HG02852 (cell line): ENCODE measurements at regions not wholly inside any gene's neighbourhood (a gene's known extent, or its start where the extent isn't known, plus 50 kb on each side); places are given as distances from the start of the nearest gene placed in this dataset.

Experiments
- ATAC-seq: cut with Tn5 transposase; IDR thresholded peaks from one replicate; pipeline ENCODE4 v1.9.1; 2021; ENCODE audit warnings: mild to moderate bottlenecking, moderate library complexity; ENCODE audit not compliant: unreplicated experiment

DNA sequence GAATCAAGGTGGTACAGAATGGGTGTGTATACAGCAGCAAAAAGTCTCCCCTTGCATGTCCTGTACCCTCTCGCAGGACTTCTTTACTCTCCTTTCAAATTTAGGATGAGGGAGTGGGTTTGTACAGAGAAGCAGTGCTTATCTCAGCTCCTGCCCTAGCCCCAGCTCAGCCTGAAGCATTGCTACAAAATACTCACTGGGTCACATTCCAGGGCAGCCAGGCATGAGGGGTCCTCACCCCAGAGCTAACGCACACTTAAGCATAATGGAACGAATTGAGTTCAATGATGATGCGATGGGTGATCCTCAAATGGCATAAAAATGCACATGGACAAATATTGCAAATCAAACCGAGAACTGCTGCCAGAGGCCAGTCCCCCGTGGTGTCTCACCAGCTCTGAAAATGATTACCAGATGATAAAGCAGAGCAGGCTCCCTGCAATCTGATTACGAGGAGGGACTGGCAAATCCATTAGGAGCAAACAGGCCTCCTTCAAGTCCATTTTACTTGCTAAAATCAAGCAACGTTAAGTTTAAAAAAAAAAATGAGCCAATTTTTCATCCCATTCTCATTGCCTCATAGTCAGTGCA, 231.6 kb upstream of the TAS2R1 start:
- ATAC-seq = no peak

DNA sequence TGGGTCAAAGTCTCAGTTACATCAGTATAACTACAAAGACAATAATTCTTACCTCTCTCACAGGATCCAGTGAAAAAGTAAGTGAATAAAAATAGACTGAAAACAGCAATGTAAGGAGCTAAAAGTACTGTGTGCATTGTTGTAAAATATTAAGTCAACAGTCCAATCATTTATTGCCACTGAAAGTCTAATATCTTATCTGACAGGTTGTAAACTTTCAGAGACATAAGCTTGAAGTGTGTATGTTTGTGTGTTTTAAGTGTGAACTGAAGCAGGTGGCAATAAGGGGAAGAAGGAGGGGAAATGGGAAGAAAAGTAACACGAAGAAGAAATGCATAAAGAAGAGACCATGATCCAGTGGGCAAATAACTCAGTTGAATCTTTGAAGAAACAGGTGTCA, 229.7 kb upstream of the TAS2R1 start:
- ATAC-seq = no peak

GRCh38 chr5:9858043-9858442, 227.9 kb upstream of the TAS2R1 start:
- ATAC-seq = no peak

DNA sequence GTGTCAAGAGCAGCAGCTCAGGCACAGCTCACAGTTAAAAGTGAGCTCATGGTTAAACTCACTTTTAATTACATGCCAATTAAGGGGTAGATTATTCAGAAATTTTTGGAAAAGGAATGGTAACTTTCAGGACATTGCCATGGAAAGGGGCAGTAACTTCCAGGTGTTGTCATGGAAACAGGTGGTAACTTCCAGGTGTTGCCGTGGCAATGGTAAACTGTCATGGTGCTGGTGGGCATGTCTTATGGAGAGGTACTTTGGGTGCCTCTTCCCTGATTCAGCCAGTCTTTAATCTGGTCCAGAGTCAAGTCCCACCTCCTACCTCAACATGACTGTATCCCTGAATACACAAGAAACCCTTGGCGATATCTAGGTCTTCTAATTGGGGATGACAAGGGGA, 223.2 kb upstream of the TAS2R1 start:
- no peak for ATAC-seq

- no peak for ATAC-seq
Observed at GRCh38 chr5:9852671-9853070, 222.5 kb upstream of the TAS2R1 start.

GRCh38 chr5:9851458-9851857, 221.3 kb upstream of the TAS2R1 start:
- no peak for ATAC-seq

GRCh38 chr5:9850456-9850855, 220.3 kb upstream of the TAS2R1 start:
- ATAC-seq = no peak

DNA sequence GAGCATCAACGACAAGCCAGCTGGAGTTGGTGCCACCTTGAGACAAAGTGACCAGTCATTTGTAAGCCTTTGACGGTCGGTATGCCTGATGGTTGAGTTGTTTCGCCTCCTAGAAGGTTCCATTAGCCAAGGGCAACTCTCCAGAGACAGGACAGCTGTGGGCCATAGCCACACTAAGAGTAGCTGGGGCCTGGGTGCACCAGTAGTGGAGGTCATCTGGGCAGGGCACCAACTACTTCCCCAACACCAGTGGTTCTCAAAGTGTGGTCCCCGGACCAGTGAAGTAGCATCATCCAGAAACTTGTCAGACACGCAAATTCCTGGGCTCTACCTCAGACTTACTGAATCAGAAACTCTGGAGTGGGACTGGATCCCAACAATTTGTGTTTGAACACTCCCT, 217.5 kb upstream of the TAS2R1 start:
- ATAC-seq = no peak

GRCh38 chr5:9845185-9845584, 215.0 kb upstream of the TAS2R1 start:
- no peak for ATAC-seq

DNA sequence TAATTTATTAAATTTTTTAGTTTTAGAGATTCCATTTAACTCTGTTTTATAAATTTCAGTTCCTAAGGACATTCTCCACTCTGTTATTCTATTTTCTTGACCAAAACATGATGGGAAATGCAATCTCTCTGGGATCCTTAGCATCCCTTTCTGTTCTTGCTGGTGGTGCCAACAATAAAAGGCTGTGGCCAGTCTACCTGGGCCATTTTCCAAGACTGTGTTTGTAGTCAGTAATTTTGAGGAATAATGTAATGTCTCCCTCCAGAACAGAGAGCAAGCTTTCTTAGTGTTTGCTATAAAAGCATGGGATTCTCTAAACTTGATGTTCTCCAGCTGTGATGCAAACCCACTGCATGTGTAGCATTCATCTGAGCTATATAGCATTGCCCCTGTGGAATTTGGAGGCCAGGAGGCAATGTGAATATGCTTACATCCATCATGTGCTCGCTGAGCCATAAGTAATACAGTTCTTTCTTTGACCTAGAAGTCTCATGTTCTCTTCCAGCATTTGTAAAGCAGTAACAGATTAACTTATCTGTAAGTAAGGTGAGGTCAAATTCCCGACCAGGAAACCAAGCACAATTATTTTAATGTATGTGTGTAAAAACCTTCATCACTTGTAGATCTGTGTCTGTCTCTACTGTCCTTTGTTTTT, 211.5 kb upstream of the TAS2R1 start:
- ATAC-seq = no peak

DNA sequence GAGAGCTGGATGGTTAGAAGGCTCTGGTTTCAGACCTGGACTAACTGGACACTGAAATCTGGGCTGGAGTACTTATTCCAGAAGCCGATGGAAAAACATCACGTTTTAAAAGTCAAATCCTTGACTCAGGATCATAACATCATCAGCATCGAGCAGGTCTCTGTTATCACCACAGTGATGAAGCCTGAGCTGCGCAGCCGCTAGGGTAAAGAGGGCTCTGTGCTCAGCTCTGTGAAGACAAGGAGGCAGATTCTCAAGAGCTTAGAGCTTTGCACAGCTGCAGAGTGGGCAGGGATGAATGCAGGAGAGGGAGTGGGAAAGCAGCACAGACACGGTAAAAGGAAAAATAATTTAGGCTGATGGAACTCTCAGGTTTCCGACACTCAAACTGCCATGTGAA, 208.8 kb upstream of the TAS2R1 start:
- ATAC-seq = no peak

- no peak for ATAC-seq
Observed at GRCh38 chr5:9834871-9835770, 205.0 kb upstream of the TAS2R1 start.

- no peak for ATAC-seq
Observed at GRCh38 chr5:9833871-9834270, 203.7 kb upstream of the TAS2R1 start.

DNA sequence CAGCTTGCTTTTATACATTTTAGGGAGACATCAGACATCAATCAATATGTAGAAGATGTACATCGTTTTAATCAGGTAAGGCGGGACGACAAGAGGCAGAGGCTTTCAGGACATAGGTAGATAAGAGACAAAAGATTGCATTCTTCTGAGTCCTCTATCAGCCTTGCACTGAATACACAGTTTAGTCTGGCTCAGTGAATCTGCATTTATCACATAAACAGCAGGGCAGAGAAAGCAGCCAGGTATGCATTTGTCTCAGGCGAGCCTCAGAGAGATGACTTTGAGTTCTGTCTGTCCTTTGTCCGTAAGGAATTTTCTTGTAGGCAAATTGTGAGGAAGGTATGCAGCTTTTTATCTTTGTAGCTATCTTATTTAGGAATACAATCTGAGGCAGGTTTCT, 202.8 kb upstream of the TAS2R1 start:
- ATAC-seq = no peak

GRCh38 chr5:9831823-9832222, 201.7 kb upstream of the TAS2R1 start:
- no peak for ATAC-seq

DNA sequence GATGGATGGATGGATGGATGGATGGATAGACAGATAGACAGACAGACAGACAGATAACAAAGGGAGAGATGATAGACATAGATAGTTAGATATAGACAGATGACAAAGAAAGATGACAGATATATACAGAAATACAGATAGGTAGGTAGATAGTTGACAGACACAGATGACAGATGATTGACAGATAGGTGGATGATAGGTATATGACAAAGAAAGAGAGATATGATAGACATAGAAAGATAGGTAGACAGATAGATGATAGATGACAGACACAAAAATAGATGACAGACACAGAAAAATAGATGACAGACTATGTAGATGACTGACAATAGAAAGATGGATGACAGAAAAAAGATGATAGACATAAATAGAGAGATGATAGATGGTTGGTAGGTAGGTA, 200.0 kb upstream of the TAS2R1 start:
- ATAC-seq = no peak

- ATAC-seq = no peak
Observed at GRCh38 chr5:9829621-9830020, 199.5 kb upstream of the TAS2R1 start.

DNA sequence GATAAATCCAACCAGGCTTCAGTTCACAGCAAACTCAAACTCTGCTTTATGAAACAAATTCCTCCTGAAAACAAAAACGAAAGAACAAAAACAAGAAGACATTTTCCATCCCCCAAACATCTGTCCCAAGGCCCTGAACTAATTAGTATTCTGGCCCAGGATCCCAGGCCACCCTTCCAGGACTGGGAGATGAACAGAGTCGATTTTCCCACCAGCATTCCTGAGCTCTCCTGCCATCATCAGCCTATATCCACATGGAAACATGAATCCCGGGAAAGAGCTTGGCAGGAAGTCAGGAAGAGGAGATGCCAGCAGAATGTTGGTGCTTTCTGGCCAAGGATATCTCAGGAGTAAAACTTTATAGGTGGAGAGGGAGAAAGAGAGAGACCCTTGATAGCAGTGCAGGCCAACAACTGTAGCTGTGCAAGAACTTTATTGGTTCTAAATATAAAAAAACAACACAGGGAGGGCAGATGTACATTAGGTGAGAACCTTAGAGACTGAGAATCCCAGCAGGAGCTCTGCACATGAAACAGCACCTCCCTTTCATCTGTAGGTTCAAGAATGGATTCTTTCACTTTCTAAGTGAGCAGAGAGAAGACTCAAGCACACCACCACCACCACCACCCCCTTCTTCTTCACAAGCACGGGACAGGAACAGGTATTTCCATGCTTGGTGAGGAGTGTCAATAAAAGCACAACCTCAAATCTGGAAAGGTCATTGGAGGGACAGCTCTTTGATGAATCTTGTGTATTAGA, 190.7 kb upstream of the TAS2R1 start:
- no peak for ATAC-seq

DNA sequence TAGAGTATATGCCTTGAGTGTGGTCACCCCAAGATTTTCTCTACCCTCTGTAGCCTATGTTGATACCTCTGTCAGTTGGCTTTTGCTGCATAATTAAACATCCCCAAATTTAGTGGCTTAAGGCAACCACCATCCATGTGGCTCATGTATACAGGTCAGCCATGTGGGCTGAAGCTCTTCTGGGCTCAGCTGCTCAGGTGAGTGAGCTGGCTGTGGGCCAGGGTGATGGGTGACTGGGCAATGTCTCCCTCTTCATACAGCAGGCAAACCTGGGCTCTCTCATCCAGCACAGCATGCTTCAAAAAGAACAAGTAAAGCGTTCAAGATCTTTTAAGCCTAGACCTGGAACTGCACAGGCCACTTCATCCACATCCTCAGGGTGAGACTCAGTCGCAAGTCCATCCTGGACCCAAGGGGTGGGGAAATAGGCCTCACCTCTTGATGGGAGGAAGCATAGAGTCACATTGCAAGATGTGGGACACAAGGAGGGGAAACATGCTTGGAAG, 188.2 kb upstream of the TAS2R1 start:
- no peak for ATAC-seq

DNA sequence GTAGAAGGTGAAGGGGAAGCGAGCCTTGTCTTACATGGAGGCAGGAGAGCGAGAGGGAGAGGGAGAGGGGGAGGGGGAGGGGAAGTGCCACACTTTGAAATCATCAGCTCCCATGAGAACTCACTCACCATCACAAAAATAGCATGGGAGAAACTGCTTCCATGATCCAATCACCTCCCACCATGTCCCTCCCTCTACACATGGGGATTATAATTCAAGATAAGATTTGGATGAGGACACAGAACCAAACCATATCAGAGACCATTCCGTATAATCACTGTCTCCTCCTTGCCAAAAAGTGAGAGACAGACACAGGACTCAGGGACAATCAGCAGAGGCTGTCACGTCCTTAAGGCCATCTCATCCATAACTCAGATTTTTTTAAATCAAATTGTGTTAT, 187.7 kb upstream of the TAS2R1 start:
- ATAC-seq = no peak

GRCh38 chr5:9815051-9815450, 184.9 kb upstream of the TAS2R1 start:
- ATAC-seq = no peak
